T1000 (cell line): ENCODE measurements at regions not wholly inside any gene's neighbourhood (a gene's known extent, or its start where the extent isn't known, plus 50 kb on each side); places are given as distances from the start of the nearest gene placed in this dataset.
"Not testable (repeated sequence)": the region's sequence is repeated elsewhere in the genome, so short reads cannot be mapped to it uniquely, and the experiment has no call there.

ENCODE experiments used
- DNase-seq: peaks from one replicate; lab custom pipeline; 2025; ENCODE audit warnings: mixed read lengths; lab: John Stamatoyannopoulos, UW

GRCh38 chr9:73871636-73872035, 625.5 kb upstream of the RORB start:
- DNase-seq = no peak

GRCh38 chr9:73872701-73873100, 624.4 kb upstream of the RORB start:
- no peak for DNase-seq

GRCh38 chr9:73880101-73880500, 617.0 kb upstream of the RORB start:
- DNase-seq = no peak

DNA sequence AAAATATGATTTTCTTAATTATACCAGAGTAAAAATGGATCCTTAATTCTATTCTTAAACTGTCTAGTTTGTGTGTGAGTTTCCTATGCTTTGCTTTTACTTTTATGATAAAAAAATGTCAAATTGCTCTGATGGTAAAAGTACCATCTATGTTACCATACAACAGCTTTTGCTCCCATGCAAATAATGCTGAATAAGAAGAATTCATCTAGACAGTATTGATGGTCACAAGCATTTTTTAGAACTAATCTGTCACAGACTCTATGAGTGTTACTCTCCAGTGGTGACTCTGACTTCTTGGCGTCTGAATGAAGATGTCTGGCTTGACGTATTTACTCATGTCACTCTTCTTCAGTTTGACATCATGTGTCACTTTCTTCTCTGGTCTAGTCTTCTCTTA, 608.1 kb upstream of the RORB start:
- no peak for DNase-seq

DNA sequence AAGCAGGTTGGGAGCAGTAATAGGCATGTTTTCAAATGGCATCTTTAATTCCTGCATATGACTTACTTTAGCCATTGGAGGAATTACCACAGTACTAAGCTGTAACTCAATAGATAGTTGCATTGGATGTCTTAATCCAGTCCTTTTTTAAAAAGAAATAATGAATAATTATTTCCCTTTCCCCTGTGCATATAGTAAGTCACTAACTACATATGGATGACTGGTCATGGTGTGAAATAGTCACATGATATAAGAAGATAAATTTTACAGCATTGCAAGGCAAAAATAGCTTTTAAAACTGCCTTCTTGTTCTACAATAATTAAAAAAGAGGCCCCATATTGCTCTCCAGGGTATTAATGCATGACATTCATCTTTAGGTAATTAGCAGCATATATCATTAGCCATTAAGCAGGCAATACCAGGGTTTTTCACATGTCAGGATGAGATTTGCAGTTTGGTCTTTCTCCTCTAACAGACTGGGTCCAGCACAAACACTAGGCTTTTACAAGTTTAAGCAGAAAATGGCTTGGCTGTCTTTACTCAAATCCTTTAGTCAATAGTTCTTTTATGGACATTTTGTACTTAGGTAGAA, 606.4 kb upstream of the RORB start:
- DNase-seq = no peak

DNA sequence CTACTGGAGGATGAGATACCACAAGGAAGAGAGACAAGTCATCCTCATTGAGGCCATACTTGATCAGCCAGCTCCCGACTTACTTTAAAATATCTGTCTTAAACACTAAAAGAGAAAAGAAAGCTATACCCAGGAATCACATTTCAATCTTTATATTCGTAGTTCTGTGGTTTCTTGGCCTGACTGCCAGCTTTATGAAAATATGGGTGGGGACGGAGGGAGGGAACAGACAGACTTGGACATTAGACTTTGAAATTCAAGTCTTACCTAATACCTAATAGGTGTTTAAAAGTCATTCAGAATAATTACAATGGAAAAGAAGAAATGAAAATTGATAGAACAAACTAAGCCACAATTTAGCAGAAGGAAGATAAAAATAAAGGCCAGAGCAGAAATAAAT, 604.8 kb upstream of the RORB start:
- DNase-seq = no peak

- no peak for DNase-seq
Measured at GRCh38 chr9:73893230-73893629, 603.9 kb upstream of the RORB start.

- no peak for DNase-seq
Measured at GRCh38 chr9:73896061-73896460, 601.1 kb upstream of the RORB start.

DNA sequence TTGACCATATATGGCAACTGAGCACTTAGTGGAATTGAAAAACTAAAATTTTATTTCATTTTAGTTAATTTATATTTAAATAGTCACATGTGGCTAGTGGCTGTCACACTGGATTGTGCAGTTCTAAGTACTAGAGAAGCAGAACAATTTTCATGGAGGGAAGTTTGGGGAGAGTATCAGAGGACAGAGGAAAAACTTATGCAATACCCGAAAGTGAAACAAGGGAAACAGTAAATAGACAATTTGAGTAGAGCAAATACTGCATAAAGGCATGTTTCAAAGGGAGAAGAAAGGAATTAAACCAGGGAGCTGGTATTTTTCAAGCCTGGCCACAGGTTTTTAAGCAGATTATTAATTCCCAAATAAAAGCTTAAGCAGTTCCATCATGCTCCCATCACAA, 590.5 kb upstream of the RORB start:
- DNase-seq = no peak

- DNase-seq = no peak
Measured at GRCh38 chr9:73911804-73912203, 585.3 kb upstream of the RORB start.

DNA sequence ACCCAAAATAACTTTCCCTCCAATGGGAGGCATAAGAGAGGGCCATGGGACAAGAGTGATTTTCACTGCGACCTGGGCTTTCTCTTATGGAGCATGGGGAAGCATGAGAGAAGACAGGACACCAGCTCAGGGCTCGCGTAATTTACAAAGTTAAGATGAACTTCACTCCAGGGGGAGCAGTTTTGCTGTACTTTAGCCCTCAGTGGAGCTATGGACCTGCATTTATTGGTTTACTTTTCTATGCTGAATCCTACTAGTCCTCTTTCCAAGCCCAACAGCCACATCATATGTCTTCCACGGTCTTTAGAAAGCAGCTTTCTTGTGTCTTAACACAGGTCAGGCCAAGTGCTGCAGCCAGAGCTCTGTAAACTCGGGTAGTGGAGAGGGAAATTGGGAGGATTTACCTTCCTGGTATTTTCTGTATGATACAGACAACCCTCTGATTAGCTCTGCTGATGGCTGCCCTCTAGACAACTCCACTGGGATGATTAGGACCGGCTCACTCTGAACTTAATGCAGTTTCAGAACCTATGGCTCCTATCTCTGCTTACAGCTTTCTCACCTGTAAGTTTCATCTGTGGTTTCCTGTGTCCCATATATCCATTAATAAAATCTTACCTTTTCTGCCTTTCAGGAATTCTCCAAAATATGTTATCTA, 581.0 kb upstream of the RORB start:
- no peak for DNase-seq

DNA sequence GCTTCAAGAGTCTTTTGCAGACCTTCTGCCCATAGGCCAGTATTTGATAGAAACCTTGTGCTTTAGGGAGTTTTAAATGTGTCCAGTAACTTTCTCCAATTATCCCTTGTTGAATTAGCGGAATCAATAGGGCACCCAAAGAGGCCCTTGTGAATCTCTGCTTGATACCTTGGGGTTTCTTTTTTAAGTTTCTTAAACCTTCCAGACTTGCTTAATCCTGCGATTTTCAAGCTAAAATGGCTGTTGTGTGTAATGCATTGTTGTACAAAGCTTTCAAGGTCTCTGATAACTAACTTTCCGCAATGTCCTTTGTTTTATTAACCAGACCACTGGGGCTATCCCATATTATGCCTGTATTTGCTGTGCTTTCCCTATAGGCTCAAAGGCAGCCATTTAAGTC, 577.4 kb upstream of the RORB start:
- no peak for DNase-seq

DNA sequence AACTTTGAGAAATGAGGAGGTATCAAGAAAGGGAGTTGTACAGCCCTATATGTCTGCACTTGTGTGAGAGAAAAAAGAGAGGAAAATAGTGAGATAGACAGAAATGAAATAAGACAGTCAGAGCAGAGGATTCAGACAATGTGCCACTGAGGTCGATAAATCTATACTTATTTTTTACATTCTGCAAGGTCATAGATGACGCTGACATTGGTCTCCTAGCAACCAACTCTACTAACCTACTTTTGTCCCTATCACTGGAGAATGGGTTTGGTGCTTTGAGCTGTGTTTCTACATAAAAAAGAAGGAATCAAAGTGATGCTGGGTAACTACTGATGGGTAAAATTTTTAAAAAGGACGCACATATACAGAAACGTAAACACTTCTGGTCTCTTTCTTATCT, 573.3 kb upstream of the RORB start:
- no peak for DNase-seq

- DNase-seq = no peak
Measured at GRCh38 chr9:73951147-73951546, 546.0 kb upstream of the RORB start.

GRCh38 chr9:73962792-73963191, 534.3 kb upstream of the RORB start:
- no peak for DNase-seq

- no peak for DNase-seq
Measured at GRCh38 chr9:73969936-73970335, 527.2 kb upstream of the RORB start.

- not testable (repeated sequence) for DNase-seq
Measured at GRCh38 chr9:73976424-73976823, 520.7 kb upstream of the RORB start.

- DNase-seq = no peak
Measured at GRCh38 chr9:73979894-73980264, 517.3 kb upstream of the RORB start.

GRCh38 chr9:73980754-73981153, 516.4 kb upstream of the RORB start:
- DNase-seq = no peak

GRCh38 chr9:73981405-73981804, 515.7 kb upstream of the RORB start:
- no peak for DNase-seq

DNA sequence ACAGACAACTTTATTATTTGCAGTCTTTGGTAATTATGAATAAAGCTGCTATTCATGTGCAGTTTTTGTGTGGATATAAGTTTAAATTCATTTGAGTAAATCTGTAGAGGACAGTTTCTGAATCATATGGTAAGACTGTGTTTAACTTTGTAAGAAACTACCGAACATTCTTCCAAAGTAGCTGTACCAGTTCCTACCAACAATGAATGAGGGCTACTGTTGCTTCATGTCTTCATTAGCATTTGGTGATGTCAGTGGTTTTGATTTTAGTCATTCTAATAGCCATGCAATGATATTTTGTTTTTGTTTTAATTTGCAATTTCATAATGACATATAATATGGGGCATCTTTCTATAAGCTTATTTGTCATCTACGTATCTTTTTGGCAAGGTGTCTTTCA, 501.3 kb upstream of the RORB start:
- no peak for DNase-seq

DNA sequence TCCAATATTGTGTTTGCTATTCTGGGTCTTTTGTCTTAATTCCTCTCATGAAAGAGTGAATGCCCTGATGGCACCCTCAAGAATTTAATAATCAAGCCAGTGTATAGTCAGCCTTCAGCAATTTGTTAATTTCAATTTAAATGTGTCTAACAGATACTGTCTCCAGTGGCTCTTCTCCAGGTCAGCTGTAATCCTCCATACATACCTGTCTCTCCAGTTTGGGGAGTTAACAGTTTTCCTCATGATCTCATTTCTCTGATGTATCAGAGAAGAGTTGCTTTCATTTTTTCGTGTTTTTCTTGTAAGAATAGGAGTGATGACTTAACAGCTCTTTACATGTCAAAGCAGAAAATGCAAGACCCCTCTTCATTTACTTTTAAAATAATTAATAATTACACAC, 500.3 kb upstream of the RORB start:
- no peak for DNase-seq

DNA sequence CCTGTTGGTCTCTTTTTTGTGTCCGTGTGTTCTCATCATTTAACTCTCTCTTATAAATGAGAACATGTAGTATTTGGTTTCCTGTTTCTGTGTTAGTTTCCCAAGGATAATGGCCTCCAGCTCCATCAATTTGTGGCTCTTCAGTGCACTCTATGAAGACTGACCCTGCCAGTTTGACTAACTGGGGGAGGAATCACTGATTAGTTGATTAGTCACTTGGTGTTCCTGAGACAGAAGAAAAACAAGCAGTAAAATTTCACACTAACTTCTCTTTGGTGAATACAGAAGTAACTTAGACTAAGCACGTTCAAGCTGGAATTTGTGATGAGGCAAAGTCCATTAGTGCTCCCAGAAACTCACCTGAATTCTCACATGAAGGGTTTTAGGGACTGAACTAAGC, 495.8 kb upstream of the RORB start:
- DNase-seq = no peak

GRCh38 chr9:74006935-74007334, 490.2 kb upstream of the RORB start:
- DNase-seq = no peak
